H1 (cell line): ENCODE measurements at regions not wholly inside any gene's neighbourhood (a gene's known extent, or its start where the extent isn't known, plus 50 kb on each side); places are given as distances from the start of the nearest gene placed in this dataset.

Source experiments
- CTCF ChIA-PET: fragments of 300-600 bp; sonication (Branson Sonifier 250); formaldehyde crosslinking; loops from one replicate; lab custom pipeline; 2021; ENCODE audit not compliant: partially characterized antibody; lab: Charles Lee
- POLR2A ChIA-PET: fragments of 300-600 bp; sonication (Branson Sonifier 250); formaldehyde crosslinking; loops from one replicate; lab custom pipeline; 2021; ENCODE audit warnings: inconsistent platforms; ENCODE audit not compliant: partially characterized antibody; lab: Charles Lee
- DNase-seq, 2 experiments: peaks; one replicate each; pipeline versions ENCODE4 v3.0.0 to v3.0.0-alpha.2; 2010 to 2022; ENCODE audit warnings: low spot score in 2 of 2, low read depth in 1 of 2, mixed read lengths in 1 of 2
- FAIRE-seq: peaks from 2 replicates; lab custom pipeline; 2011; peaks lifted over from hg19 to GRCh38; lab: Jason Lieb, UNC
- H2AFZ ChIP-seq: 2 replicates; pipeline ENCODE4 v1.8.1; 2012; ENCODE audit warnings: low read length, inconsistent platforms
- H2AK5ac ChIP-seq: 2 replicates; pipeline ENCODE4 v1.6.1; 2013; ENCODE audit warnings: low read depth, low read length
- H2BK120ac ChIP-seq: replicated peaks from 2 replicates; pipeline ENCODE3; 2013; ENCODE audit warnings: low read depth, low read length, inconsistent platforms
- H2BK12ac ChIP-seq: 2 replicates; pipeline ENCODE4 v1.6.1; 2013; ENCODE audit warnings: low read depth, low read length
- H2BK15ac ChIP-seq: 2 replicates; pipeline ENCODE4 v1.6.1; 2013; ENCODE audit warnings: low read length
- H2BK20ac ChIP-seq: 2 replicates; pipeline ENCODE4 v1.6.1; 2013; ENCODE audit warnings: low read length
- H2BK5ac ChIP-seq: 2 replicates; pipeline ENCODE4 v1.6.1; 2013; ENCODE audit warnings: low read depth, low read length
- H3K14ac ChIP-seq: 2 replicates; pipeline ENCODE4 v1.6.1; 2013; ENCODE audit warnings: inconsistent platforms; ENCODE audit not compliant: insufficient read length
- H3K18ac ChIP-seq: 2 replicates; pipeline ENCODE4 v1.6.1; 2013; ENCODE audit warnings: low read length; ENCODE audit errors: extremely low read depth
- H3K23ac ChIP-seq: 2 replicates; pipeline ENCODE4 v1.6.1; 2013; ENCODE audit warnings: inconsistent platforms; ENCODE audit not compliant: insufficient read length
- H3K23me2 ChIP-seq: 2 replicates; pipeline ENCODE4 v1.6.1; 2013; ENCODE audit warnings: low read depth, low read length
- H3K27ac ChIP-seq: 2 replicates; pipeline ENCODE4 v1.6.1; 2011; ENCODE audit warnings: low read depth, low read length, inconsistent platforms
- H3K27me3 ChIP-seq, 4 experiments: replicated peaks in 1 of 4; 1 replicate in 1 of 4; 2 replicates in 3 of 4; pipeline versions ENCODE4 v1.6.1 to v1.8.1; 2011 to 2013; ENCODE audit warnings: low read length in 3 of 4, mild to moderate bottlenecking in 3 of 4, inconsistent platforms in 2 of 4, mixed read lengths in 2 of 4, moderate library complexity in 1 of 4; ENCODE audit not compliant: control insufficient read depth in 3 of 4, insufficient read depth in 3 of 4; ENCODE audit errors: extremely low read depth in 1 of 4
- H3K36me3 ChIP-seq, 4 experiments: 2 replicates each; pipeline versions ENCODE4 v1.6.1 to v1.8.1; 2011 to 2013; ENCODE audit warnings: mild to moderate bottlenecking in 4 of 4, low read length in 3 of 4, moderate library complexity in 2 of 4, control low read depth in 1 of 4, inconsistent platforms in 1 of 4; ENCODE audit not compliant: insufficient read depth in 4 of 4, control insufficient read depth in 2 of 4
- H3K4ac ChIP-seq: replicated peaks from 2 replicates; pipeline ENCODE3; 2013; ENCODE audit warnings: low read length, low read depth, mixed read lengths, inconsistent platforms; ENCODE audit not compliant: insufficient read length
- H3K4me1 ChIP-seq, 4 experiments: replicated peaks in 1 of 4; 1 replicate in 1 of 4; 2 replicates in 3 of 4; pipeline versions ENCODE4 v1.6.1 to v1.8.1; 2011 to 2013; ENCODE audit warnings: low read length in 3 of 4, inconsistent platforms in 2 of 4, mixed read lengths in 1 of 4; ENCODE audit not compliant: insufficient read depth in 4 of 4, control insufficient read depth in 3 of 4
- H3K4me2 ChIP-seq, 2 experiments: 2 replicates each; pipeline versions ENCODE4 v1.6.1 to v1.8.1; 2011 to 2013; ENCODE audit warnings: low read depth in 2 of 2, low read length in 2 of 2, control low read depth in 1 of 2, inconsistent platforms in 1 of 2, mild to moderate bottlenecking in 1 of 2; ENCODE audit not compliant: insufficient read depth in 1 of 2
- H3K4me3 ChIP-seq, 4 experiments: fragments of 200-600, 300-600 bp in 1 of 4; sonication (generic), shearing (Covaris generic), sonication (Bioruptor Twin) in 1 of 4; 2 replicates each; pipeline versions ENCODE4 v1.5.1 to v1.8.1; 2011 to 2016; ENCODE audit warnings: low read length in 4 of 4, low read depth in 3 of 4, control low read depth in 2 of 4, inconsistent platforms in 2 of 4, mild to moderate bottlenecking in 2 of 4, mixed read lengths in 1 of 4, moderate library complexity in 1 of 4; ENCODE audit not compliant: insufficient read depth in 2 of 4; ENCODE audit errors: extremely low read depth in 1 of 4
- H3K56ac ChIP-seq: replicated peaks from 2 replicates; pipeline ENCODE3; 2013; ENCODE audit warnings: low read depth, mild to moderate bottlenecking, mixed read lengths, low read length, inconsistent platforms; ENCODE audit not compliant: insufficient read length
- H3K79me1 ChIP-seq: 2 replicates; pipeline ENCODE4 v1.6.1; 2013; ENCODE audit warnings: low read depth, low read length, control low read depth
- H3K79me2 ChIP-seq, 2 experiments: 2 replicates each; pipeline versions ENCODE4 v1.6.1 to v1.8.1; 2012 to 2013; ENCODE audit warnings: low read length in 2 of 2, mild to moderate bottlenecking in 2 of 2, inconsistent platforms in 1 of 2; ENCODE audit not compliant: insufficient read depth in 2 of 2, control insufficient read depth in 1 of 2
- H3K9ac ChIP-seq, 4 experiments: replicated peaks in 1 of 4; 1 replicate in 1 of 4; 2 replicates in 3 of 4; pipeline versions ENCODE4 v1.6.1 to v1.8.1; 2011 to 2013; ENCODE audit warnings: low read depth in 3 of 4, low read length in 3 of 4, control low read depth in 2 of 4, mild to moderate bottlenecking in 2 of 4, moderate library complexity in 2 of 4, inconsistent platforms in 1 of 4; ENCODE audit errors: extremely low read depth in 1 of 4
- H3K9me3 ChIP-seq, 2 experiments: 2 replicates each; pipeline versions ENCODE4 v1.6.1 to v1.8.1; 2012 to 2013; ENCODE audit warnings: mild to moderate bottlenecking in 2 of 2, moderate library complexity in 2 of 2, control low read depth in 1 of 2, inconsistent platforms in 1 of 2, low read depth in 1 of 2, low read length in 1 of 2, mixed read lengths in 1 of 2; ENCODE audit not compliant: insufficient read depth in 2 of 2
- H4K20me1 ChIP-seq, 2 experiments: replicated peaks in 1 of 2; 2 replicates each; pipeline versions ENCODE3 to v1.8.1; 2011 to 2013; ENCODE audit warnings: inconsistent platforms in 2 of 2, low read length in 2 of 2, mild to moderate bottlenecking in 1 of 2; ENCODE audit not compliant: insufficient read depth in 2 of 2, control insufficient read depth in 1 of 2
- H4K5ac ChIP-seq: 2 replicates; pipeline ENCODE4 v1.6.1; 2013; ENCODE audit warnings: low read length, low read depth, mixed read lengths, inconsistent platforms; ENCODE audit not compliant: insufficient read length
- H4K8ac ChIP-seq: 2 replicates; pipeline ENCODE4 v1.8.0; 2013; ENCODE audit warnings: mild to moderate bottlenecking, moderate library complexity, low read length, inconsistent platforms; ENCODE audit not compliant: insufficient read depth; ENCODE audit errors: extremely low read depth
- H4K91ac ChIP-seq: replicated peaks from 2 replicates; pipeline ENCODE3; 2013; ENCODE audit warnings: low read length, mixed read lengths, inconsistent platforms; ENCODE audit not compliant: insufficient read length
- ATF3 ChIP-seq: IDR thresholded peaks from 2 replicates; pipeline ENCODE4 v1.6.1; 2011; ENCODE audit warnings: low read depth, mild to moderate bottlenecking, low read length; ENCODE audit not compliant: insufficient read depth
- BCL11A ChIP-seq, 2 experiments: IDR thresholded peaks; one replicate each; pipeline ENCODE4 v1.6.1; 2011; ENCODE audit warnings: low read depth in 2 of 2, low read length in 2 of 2, mild to moderate bottlenecking in 2 of 2
- E2F6 ChIP-seq: IDR thresholded peaks from 2 replicates; pipeline ENCODE4 v1.6.1; 2012; ENCODE audit warnings: inconsistent platforms
- HDAC2 ChIP-seq, 2 experiments: fragments of 300-600 bp in 1 of 2; sonication (generic) in 1 of 2; IDR thresholded peaks; 2 replicates each; pipeline ENCODE4 v1.6.1; 2011 to 2012; ENCODE audit warnings: low read depth in 2 of 2, low read length in 2 of 2, mild to moderate bottlenecking in 2 of 2, moderate library complexity in 2 of 2, borderline replicate concordance in 1 of 2, inconsistent platforms in 1 of 2
- MAFK ChIP-seq: IDR thresholded peaks from 2 replicates; pipeline ENCODE4 v1.6.1; 2012; ENCODE audit warnings: low read depth, mild to moderate bottlenecking, improper control_type of control experiment, low read length
- RFX5 ChIP-seq: IDR thresholded peaks from 2 replicates; pipeline ENCODE4 v1.6.1; 2011; ENCODE audit warnings: low read depth, low read length, improper control_type of control experiment, borderline replicate concordance
- SP2 ChIP-seq: IDR thresholded peaks from 2 replicates; pipeline ENCODE4 v1.6.1; 2012; ENCODE audit warnings: mild to moderate bottlenecking, low read length, inconsistent platforms
- SP4 ChIP-seq: IDR thresholded peaks from 2 replicates; pipeline ENCODE4 v1.6.1; 2012; ENCODE audit warnings: low read length, inconsistent platforms
- USF2 ChIP-seq: IDR thresholded peaks from 2 replicates; pipeline ENCODE4 v1.6.1; 2011; ENCODE audit warnings: low read length, improper control_type of control experiment
- YY1 ChIP-seq: IDR thresholded peaks from 2 replicates; pipeline ENCODE4 v1.6.1; 2011; ENCODE audit warnings: low read depth, mild to moderate bottlenecking, low read length
- WGBS, 2 experiments: shearing (Covaris generic) in 1 of 2; methylation state at CpG; one replicate each; pipeline versions ENCODE4 v1.1.6 to v1.1.7; 2013 to 2015; ENCODE audit warnings: low lambda C conversion rate in 2 of 2, mixed read lengths in 2 of 2, inconsistent platforms in 1 of 2, low coverage in 1 of 2, missing lambda C conversion rate in 1 of 2; ENCODE audit not compliant: insufficient replicate concordance in 2 of 2, insufficient coverage in 1 of 2, insufficient read length in 1 of 2; ENCODE audit errors: extremely low coverage in 1 of 2, missing lambda C conversion rate in 1 of 2; 5-methylcytosine and 5-hydroxymethylcytosine counted together

- Histone ChIP-seq H2BK15ac (no peak overlapping the region), H3K56ac (no peak overlapping the region), H2AFZ (no peak overlapping the region), H4K20me1 (no peaks in the 10 kb centered on the region), H3K9ac (no peak overlapping the region), H3K4ac (no peak overlapping the region), H3K9me3 (peaks cover 0 to 6% of the 10 kb centered on the region in 2 experiments; a peak in 3 of 4 replicates), H3K4me1 (peaks cover 7 to 18% (median 11%) of the 10 kb centered on the region in 4 experiments), H3K4me3 (no peak overlapping the region), H3K18ac (no peak overlapping the region), H2BK20ac (no peak overlapping the region), H2BK12ac (no peak overlapping the region; the same call in 1 of the 2 replicates), H3K27ac (no peak overlapping the region), H3K4me2 (0 out of 4 replicates have a peak overlapping the region, but pooled peaks of 1 of the 2 experiments have one; percentile 12), H2AK5ac (no peak overlapping the region), H3K27me3 (no peaks in the 10 kb centered on the region), H3K36me3 (no peaks in the 10 kb centered on the region), H3K14ac (no peak overlapping the region), H4K8ac (no peak overlapping the region; the same call in 1 of the 2 replicates), H3K23ac (no peak overlapping the region), H3K79me1 (no peaks in the 10 kb centered on the region), H4K91ac (no peak overlapping the region), H3K79me2 (no peaks in the 10 kb centered on the region), H3K23me2 (0 out of 2 replicates have a peak, but pooled peaks cover 1% of the 10 kb centered on the region), H2BK5ac (no peak overlapping the region), H2BK120ac (no peak overlapping the region), H4K5ac (no peak overlapping the region)
- CTCF ChIA-PET, result interaction anchor here (1.1 kb wide), 1 partner anchor 67 kb away, joined by 3 read pairs; no protein-coding TSS in a partner anchor
- FAIRE-seq (no peak), DNase-seq (no peak)
- POLR2A ChIA-PET, result no interaction called here
- 92% methylated on average over 3 of the region's 3 CpGs; no CpG with 5 or more reads in 1 of the 2 experiments for WGBS, 2 experiments
- TF ChIP-seq BCL11A (IDR thresholded peaks at IDR 0.05; ENCODE audit: low read depth in 2 of 2, low read length in 2 of 2) (no peak), SP4 (no peak), ATF3 (no peak), MAFK (no peak), USF2 (no peak), E2F6 (no peak), SP2 (no peak), HDAC2 (IDR thresholded peaks at IDR 0.05; ENCODE audit: borderline replicate concordance in 1 of 2, low read depth in 2 of 2, low read length in 2 of 2) (no peak), YY1 (no peak), RFX5 (no peak)
These were observed 167.7 kb downstream of the ZFP36L2 start for GRCh38 chr2:43058726-43059110.
